ENCODE measurements at regions not wholly inside any gene's neighbourhood (a gene's known extent, or its start where the extent isn't known, plus 50 kb on each side); places are given as distances from the start of the nearest gene placed in this dataset.

GRCh38 chr21:24316277-24316922 lies 1290.9 kb downstream of the MRPL39 start:
- TF ChIP-seq CTCF (IDR thresholded peaks at IDR 0.05) (no peak), POLR2A (IDR thresholded peaks at IDR 0.05) (no peak)

Data from lower leg skin (tissue), 3 donors.